Gastrocnemius medialis (tissue), 4 donors: ENCODE measurements at regions not wholly inside any gene's neighbourhood (a gene's known extent, or its start where the extent isn't known, plus 50 kb on each side); places are given as distances from the start of the nearest gene placed in this dataset.

Experiments
- ATAC-seq, 2 donors: fragments of 150-250 bp; one replicate each; pipeline ENCODE4 v1.9.1; 2016
- DNase-seq, 2 donors: peaks; one replicate each; pipeline ENCODE4 v3.0.0-alpha.2; 2019
- H3K27ac ChIP-seq, 4 donors: fragments of 200-600 bp; sonication (generic); 1 replicate in 1 of 4; 2 replicates in 3 of 4; pipeline ENCODE4 v1.5.1; 2016 to 2018; ENCODE audit warnings: mild to moderate bottlenecking in 2 of 4, moderate library complexity in 1 of 4
- H3K27me3 ChIP-seq, 3 donors: fragments of 200-600 bp; sonication (generic) in 2 of 3; 1 replicate in 1 of 3; 2 replicates in 2 of 3; pipeline versions ENCODE4 v1.5.1 to v1.6.0; 2016 to 2019; ENCODE audit warnings: mild to moderate bottlenecking in 1 of 3, moderate library complexity in 1 of 3
- H3K36me3 ChIP-seq, 2 donors: fragments of 200-600 bp; sonication (generic) in 1 of 2; one replicate each; pipeline ENCODE4 v1.5.1; 2017 to 2018
- H3K4me1 ChIP-seq, 2 donors: fragments of 200-600 bp; sonication (generic) in 1 of 2; one replicate each; pipeline ENCODE4 v1.5.1; 2016 to 2017; ENCODE audit warnings: mild to moderate bottlenecking in 2 of 2
- H3K4me3 ChIP-seq, 4 donors: fragments of 200-600 bp; sonication (generic) in 3 of 4; 1 replicate in 1 of 4; 2 replicates in 3 of 4; pipeline ENCODE4 v1.5.1; 2016 to 2019; ENCODE audit warnings: mild to moderate bottlenecking in 2 of 4
- H3K9me3 ChIP-seq, 3 donors: fragments of 200-600 bp; sonication (generic) in 2 of 3; 1 replicate in 1 of 3; 2 replicates in 2 of 3; pipeline ENCODE4 v1.5.1; 2016 to 2019
- CTCF ChIP-seq, 5 experiments: fragments of 450-650 bp in 3 of 5; fragments of 200-600 bp in 2 of 5; sonication (generic) in 2 of 5; IDR thresholded peaks in 4 of 5; conservative IDR thresholded peaks in 1 of 5; 1 replicate in 4 of 5; 2 replicates in 1 of 5; pipeline ENCODE4 v1.5.1; 2016 to 2019; ENCODE audit warnings: antibody characterized with exemption in 5 of 5, mild to moderate bottlenecking in 3 of 5, moderate library complexity in 3 of 5
- POLR2A ChIP-seq, 2 donors: fragments of 450-650 bp; IDR thresholded peaks; one replicate each; pipeline ENCODE4 v1.6.1; 2017; ENCODE audit warnings: antibody characterized with exemption in 2 of 2, mild to moderate bottlenecking in 2 of 2, moderate library complexity in 2 of 2
- in situ Hi-C, 4 donors: fragments of 200-750 bp; cut with MboI; loops; one replicate each; pipeline versions ENCODE4 v1.15.0 to v1.8.0; 2017; ENCODE audit warnings: low sequenced_read_pairs in 4 of 4
- intact Hi-C: fragments of 100-400 bp; cut with DNase I; formaldehyde crosslinking; loops from one replicate; pipeline ENCODE4 v1.15.1; 2023; ENCODE audit warnings: low total_unique reads

GRCh38 chr1:59198564-59198963 lies 98.3 kb upstream of the FGGY start:
- intact Hi-C loops: no loop called here
- Histone ChIP-seq H3K9me3 (no peaks in the 10 kb centered on the region), H3K27ac (peak overlapping the region; percentile 64 to 73 (median 68)), H3K4me1 (peaks cover 3 to 23% of the 10 kb centered on the region in 2 donors), H3K36me3 (no peaks in the 10 kb centered on the region), H3K27me3 (no peaks in the 10 kb centered on the region), H3K4me3 (peak overlapping the region in 2 of 4 donors; percentile 10 to 20)
- in situ Hi-C loops: no loop called here
- peak; percentile 73 to 85 for ATAC-seq
- no peak for TF ChIP-seq CTCF (IDR thresholded peaks at IDR 0.05 in 4 of 5, conservative IDR thresholded peaks at IDR 0.05 in 1 of 5)
- TF ChIP-seq POLR2A (IDR thresholded peaks at IDR 0.05): no peak
- DNase-seq: peak; percentile 16 to 62

- no peaks in the 10 kb centered on the region for H3K27me3 ChIP-seq
- TF ChIP-seq POLR2A (IDR thresholded peaks at IDR 0.05): no peak
- TF ChIP-seq CTCF (IDR thresholded peaks at IDR 0.05 in 4 of 5, conservative IDR thresholded peaks at IDR 0.05 in 1 of 5): no peak
- H3K27ac ChIP-seq: peak overlapping the region; percentile 64 to 73 (median 68)
- no peak for DNase-seq
- in situ Hi-C loops: no loop called here
- H3K4me1 ChIP-seq: peaks cover 3 to 23% of the 10 kb centered on the region in 2 donors
- no peaks in the 10 kb centered on the region for H3K9me3 ChIP-seq
- no peaks in the 10 kb centered on the region for H3K36me3 ChIP-seq
- intact Hi-C loops: no loop called here
- no peak for ATAC-seq
- H3K4me3 ChIP-seq: no peak overlapping the region
These were observed 97.7 kb upstream of the FGGY start for GRCh38 chr1:59199147-59199546.

GRCh38 chr1:59199719-59200376 lies 97.0 kb upstream of the FGGY start:
- H3K36me3 ChIP-seq: no peaks in the 10 kb centered on the region
- DNase-seq (no peak), ATAC-seq (no peak)
- intact Hi-C loops: no loop called here
- no peak for TF ChIP-seq CTCF (IDR thresholded peaks at IDR 0.05 in 4 of 5, conservative IDR thresholded peaks at IDR 0.05 in 1 of 5)
- no peak for TF ChIP-seq POLR2A (IDR thresholded peaks at IDR 0.05)
- H3K4me1 ChIP-seq: peaks cover 3 to 23% of the 10 kb centered on the region in 2 donors
- in situ Hi-C loops: no loop called here
- no peaks in the 10 kb centered on the region for H3K27me3 ChIP-seq
- no peak overlapping the region for H3K4me3 ChIP-seq
- peak overlapping the region in 2 of 4 donors; percentile 64 to 65 for H3K27ac ChIP-seq
- no peaks in the 10 kb centered on the region for H3K9me3 ChIP-seq

- Histone ChIP-seq H3K9me3 (no peaks in the 10 kb centered on the region), H3K27ac (no peak overlapping the region), H3K36me3 (no peaks in the 10 kb centered on the region), H3K4me1 (peaks cover 3 to 23% of the 10 kb centered on the region in 2 donors), H3K27me3 (no peaks in the 10 kb centered on the region), H3K4me3 (no peak overlapping the region)
- ATAC-seq (no peak), DNase-seq (no peak)
- in situ Hi-C loops (no loop called here), intact Hi-C loops (no loop called here)
- TF ChIP-seq POLR2A (IDR thresholded peaks at IDR 0.05): no peak
- no peak for TF ChIP-seq CTCF (IDR thresholded peaks at IDR 0.05 in 4 of 5, conservative IDR thresholded peaks at IDR 0.05 in 1 of 5)
These were observed 95.6 kb upstream of the FGGY start for GRCh38 chr1:59201341-59201740.

- TF ChIP-seq CTCF (IDR thresholded peaks at IDR 0.05 in 4 of 5, conservative IDR thresholded peaks at IDR 0.05 in 1 of 5): no peak
- no peak for TF ChIP-seq POLR2A (IDR thresholded peaks at IDR 0.05)
- Histone ChIP-seq H3K4me3 (no peak overlapping the region), H3K27me3 (no peaks in the 10 kb centered on the region), H3K4me1 (peaks cover 3 to 23% of the 10 kb centered on the region in 2 donors), H3K27ac (no peak overlapping the region), H3K36me3 (no peaks in the 10 kb centered on the region), H3K9me3 (no peaks in the 10 kb centered on the region)
- in situ Hi-C loops: no loop called here
- DNase-seq (no peak), ATAC-seq (no peak)
- intact Hi-C loops: no loop called here
These were observed 94.4 kb upstream of the FGGY start for GRCh38 chr1:59202455-59202854.
